Right hindlimb (tissue), 1 donor: ENCODE measurements at regions not wholly inside any gene's neighbourhood (a gene's known extent, or its start where the extent isn't known, plus 50 kb on each side); places are given as distances from the start of the nearest gene placed in this dataset.

Experiments used
- DNase-seq: peaks from one replicate; pipeline ENCODE4 v3.0.0-alpha.2; 2018

GRCh38 chr14:31966896-31967668 is 110.0 kb upstream of the ARHGAP5 start:
- DNase-seq: no peak

DNA sequence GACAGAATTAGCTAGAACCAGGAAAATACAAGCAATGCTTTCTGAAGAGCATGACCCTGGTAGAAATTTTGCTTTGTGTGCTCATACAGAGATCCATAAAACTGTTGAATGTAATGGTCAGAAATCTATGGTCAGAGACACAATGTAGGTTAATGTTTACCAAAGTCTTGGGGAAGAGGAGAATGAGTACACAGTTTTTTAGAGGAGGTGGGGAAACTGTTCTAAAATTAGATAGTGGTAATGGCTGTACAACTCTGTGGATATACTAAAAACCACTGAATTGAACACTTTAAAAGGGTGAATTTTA is 109.5 kb upstream of the ARHGAP5 start:
- DNase-seq: no peak

DNA sequence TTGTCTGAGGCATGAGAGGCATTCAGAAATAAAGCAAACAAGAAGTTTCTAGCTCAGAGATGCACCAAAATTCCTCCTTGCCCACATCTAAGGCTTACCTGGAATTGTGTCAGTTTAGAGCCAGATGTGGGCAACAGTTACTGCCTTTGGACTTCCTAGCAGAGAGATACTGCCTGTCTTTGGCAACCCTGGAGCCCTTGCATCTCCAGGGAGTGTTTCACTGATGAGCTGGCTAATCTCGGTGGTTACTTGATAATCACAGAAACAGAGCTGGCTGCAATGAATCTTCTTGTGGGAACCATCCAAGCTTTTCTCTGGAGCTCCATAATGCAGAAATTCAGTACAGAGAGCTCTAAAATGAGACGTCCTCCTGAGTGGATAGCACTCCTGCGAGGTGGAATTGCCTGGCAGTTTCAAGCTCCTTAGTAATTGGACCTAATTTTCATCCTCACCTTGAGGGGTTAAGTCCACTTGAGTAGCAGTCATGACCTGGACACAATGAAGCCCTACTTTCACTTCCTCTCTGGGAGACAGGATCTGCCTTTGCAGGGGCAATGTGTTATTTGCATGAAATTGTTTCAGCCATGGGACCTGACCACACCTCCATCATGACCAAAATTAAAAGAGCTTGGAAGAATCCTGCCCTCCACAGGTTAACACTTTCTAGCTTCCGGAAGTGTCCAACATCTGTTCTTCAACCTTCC is 108.8 kb upstream of the ARHGAP5 start:
- no peak for DNase-seq

GRCh38 chr14:31968956-31969698 is 108.0 kb upstream of the ARHGAP5 start:
- no peak for DNase-seq

GRCh38 chr14:31969699-31970240 is 107.3 kb upstream of the ARHGAP5 start:
- no peak for DNase-seq

GRCh38 chr14:31970744-31971143 is 106.4 kb upstream of the ARHGAP5 start:
- no peak for DNase-seq

DNA sequence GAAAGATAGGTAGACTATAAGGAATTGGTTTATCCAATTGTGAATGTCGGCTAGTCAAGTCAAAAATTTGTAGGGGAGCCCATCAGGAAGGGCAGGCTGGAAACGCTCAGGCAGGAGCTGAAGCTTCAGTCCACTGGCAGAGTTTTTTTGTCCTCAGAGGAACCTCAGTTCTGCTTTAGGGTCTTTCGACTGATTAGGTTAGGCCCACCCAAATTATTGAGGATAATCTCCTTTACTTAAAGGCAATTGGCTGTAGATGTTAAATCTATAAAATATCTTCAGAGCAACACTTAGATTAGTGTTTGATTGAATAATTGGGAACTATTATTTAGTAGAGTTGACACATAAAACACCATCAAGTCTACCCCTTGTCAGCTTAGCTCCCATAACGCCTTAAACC is 105.5 kb upstream of the ARHGAP5 start:
- no peak for DNase-seq

DNA sequence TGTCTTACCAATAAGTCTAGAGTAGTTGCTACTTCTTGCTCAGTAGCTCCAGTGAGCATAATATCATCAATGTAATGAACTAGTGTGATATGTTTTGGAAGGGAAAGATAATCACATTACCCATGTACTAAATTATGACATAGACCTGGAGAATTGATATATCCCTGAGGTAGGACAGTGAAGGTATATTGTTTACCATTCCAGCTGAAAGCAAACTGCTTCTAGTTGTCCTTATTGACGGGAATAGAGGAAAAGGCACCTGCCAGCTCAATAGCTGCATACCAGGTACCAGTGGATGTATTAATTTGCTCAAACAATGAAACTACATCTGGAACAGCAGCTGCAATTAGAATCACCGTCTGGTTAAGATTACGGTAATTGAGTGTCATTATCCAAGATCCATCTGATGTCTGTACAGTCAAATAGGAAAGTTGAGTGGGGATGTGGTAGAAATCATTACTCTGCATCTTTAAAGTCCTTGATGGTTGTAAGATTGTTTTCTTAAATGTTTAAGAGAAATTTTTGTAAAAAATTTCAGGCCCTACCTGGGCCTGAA is 100.0 kb upstream of the ARHGAP5 start:
- no peak for DNase-seq

DNA sequence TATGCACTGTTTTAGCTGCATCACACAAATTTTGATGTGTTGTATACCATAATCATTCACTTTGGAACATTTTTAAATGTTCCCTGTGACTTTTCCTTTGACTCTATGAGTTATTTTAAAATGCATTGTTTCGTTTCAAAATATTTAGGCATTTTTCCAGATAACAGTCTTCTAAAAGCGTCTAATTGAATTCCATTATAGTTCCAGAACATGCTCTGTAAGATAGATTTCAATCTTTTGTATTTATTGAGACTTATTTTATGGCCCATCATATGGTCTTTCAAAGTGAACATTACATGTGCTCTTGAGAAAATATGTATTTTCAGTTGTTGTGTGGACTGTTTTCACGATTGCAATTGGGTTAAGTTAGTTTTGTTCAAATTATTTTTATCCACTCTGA is 98.7 kb upstream of the ARHGAP5 start:
- DNase-seq: no peak

GRCh38 chr14:31982642-31983041 is 94.5 kb upstream of the ARHGAP5 start:
- no peak for DNase-seq

DNA sequence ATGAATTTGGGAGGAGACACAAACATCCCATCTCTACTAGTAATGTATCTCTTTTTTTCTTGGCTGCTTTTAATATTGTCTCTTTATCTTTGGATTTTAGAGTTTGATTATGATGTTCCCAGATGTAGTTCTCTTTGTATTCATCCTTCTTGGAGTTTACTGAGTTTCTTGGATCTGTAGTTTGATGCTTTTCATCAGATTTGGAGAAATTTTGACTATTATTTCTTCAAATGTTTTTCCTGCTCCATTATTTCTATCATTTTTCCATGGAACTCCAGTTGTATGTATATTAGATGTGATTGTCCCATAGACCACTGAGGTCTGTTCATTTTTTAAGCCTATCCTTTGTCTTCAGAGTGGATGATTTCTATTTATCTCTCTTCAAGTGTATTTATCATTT is 90.7 kb upstream of the ARHGAP5 start:
- DNase-seq: no peak

DNA sequence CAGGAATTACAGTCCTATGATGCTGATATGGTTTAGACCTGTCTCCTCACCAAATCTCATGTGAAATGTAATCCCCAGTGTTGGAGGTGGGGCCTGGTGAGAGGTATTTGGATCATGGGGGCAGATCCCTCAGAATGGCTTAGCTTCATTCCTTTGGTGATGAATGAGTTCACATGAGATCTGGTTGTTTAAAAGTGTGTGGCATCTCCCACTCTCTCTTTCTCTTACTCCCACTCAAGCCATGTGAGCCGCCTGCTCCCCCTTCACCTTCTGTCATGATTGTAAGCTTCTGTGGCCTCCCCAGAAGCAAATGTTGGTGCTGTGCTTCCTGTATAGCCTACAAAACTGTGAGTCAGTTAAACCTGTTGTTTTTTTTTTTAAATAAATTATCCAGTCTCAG is 89.4 kb upstream of the ARHGAP5 start:
- DNase-seq: no peak

GRCh38 chr14:31988244-31988643 is 88.9 kb upstream of the ARHGAP5 start:
- no peak for DNase-seq

DNA sequence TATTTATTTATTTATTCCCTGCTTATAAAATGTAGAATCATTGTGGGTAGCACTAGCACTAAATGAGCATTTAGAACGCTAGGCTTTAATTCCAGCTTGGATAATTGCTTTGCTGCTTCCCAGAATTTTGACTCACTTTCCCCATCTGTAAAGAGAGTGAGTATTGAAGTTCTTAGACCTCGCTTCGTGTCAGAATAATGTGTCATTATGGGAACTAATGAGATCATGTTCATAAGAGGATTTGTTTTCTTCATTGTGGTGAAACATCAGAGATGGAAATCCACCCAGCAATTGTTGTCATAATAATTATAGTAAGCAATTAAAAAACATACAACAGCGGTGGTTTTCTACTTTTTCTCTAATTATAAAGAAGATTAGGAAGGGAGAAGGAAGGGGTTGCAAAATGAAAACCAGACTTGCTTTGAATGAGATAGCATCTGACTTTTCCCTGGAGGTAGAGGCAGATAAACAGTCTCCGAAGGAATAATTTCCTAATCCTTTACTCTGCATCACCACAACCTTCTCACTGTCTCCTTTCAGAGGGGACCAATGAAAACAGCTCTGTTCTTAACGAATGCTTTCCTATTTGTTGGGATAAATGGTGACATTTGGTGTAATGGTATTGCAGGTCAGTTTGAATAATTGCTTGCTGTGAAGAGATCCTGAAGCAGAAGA is 86.8 kb upstream of the ARHGAP5 start:
- DNase-seq: no peak

DNA sequence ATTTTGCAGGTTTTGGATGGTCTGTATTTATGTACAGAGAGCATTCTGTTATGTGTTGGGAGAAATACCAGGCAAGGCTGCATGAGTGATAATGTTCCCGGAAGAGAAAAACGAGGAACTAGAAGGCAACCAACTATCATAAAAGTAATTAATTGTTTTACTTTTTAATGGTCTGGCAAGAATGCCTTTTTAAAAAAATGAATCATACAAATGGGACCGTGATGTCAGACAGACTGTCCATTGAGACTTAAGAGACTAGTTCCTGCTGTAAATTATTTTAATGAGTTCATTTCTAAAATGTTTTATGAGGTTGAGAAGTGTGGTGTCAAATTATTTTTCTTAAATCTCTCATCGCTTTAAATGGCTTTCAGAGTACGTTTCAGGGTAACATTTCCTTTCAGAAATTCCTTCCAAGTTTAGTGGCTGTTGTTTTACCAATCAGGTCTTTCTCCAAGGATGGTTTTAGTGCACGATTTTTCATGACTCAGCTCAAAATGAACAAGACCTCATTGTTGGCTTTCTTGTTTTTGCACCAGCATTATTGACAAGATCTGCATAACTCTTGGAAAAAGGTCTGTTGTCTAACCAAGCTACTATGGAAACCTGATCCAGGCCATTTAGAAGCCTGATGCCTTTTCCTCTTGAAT is 86.1 kb upstream of the ARHGAP5 start:
- no peak for DNase-seq

DNA sequence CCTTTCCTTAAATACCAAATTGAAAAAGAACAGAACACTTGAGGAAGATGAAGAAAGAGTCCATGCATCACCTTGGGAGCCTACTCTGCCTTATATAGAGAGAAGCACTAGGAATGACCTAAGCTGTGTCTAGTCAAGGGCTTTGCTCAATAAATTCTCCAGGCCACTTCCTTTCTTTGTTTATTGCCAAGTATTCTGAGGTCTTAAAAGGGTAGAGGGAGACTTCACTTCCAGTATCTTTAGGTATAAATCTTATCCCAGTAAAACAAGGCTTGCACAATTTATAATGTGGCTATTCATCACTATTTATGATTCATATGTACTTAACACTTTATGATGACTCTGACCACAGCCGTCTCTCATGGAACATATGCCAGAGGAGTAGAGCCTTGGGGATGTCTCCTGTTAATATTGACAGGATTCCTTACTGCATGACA is 85.1 kb upstream of the ARHGAP5 start:
- DNase-seq: no peak

DNA sequence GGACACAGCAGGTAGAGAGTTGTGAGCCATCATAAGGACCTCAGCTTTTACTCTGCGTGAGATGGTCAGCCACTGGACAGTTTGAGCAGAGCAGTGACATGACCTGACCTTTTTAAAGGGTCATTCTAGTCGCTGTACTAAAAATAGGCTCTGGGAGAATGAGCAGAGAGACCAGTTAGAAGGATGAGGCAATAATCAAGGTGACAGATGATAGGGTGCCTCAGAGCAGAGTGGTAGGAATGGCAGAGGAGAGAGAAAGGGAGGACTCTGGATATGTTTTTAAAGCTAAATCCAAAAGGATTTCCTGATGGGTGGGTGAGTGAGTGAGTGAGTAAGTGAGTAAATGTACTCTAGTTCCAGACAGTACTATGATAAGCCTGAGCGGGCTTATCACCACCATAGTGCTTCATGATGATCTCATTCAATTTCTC is 83.6 kb upstream of the ARHGAP5 start:
- DNase-seq: no peak

- DNase-seq: no peak
These were observed 82.6 kb upstream of the ARHGAP5 start for GRCh38 chr14:31994391-31995033.

- no peak for DNase-seq
These were observed 73.5 kb upstream of the ARHGAP5 start for GRCh38 chr14:32003585-32003984.

- DNase-seq: no peak
These were observed 72.8 kb upstream of the ARHGAP5 start for GRCh38 chr14:32004300-32004699.

DNA sequence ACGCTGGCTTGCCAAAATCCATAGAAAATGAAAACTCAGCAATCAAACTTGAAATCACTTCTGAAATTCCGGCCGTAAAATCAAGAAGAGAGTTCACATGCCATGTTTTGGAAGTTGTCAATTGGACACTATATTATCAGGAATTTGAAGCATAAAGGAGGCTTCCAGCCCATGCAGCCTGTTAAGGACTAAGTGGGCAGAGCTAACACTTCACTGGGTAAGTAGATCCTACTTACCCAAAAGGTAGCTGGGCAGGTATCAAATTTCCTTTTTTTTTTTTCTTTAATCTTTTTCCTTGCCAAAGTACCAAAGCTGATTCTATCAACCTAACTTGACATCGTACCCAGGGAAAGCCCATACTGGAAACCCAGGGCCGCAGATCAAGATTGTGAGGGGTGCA is 71.5 kb upstream of the ARHGAP5 start:
- no peak for DNase-seq
